Brain microvascular endothelial cell (primary cell): ENCODE measurements at regions not wholly inside any gene's neighbourhood (a gene's known extent, or its start where the extent isn't known, plus 50 kb on each side); places are given as distances from the start of the nearest gene placed in this dataset.

Experiments used
- DNase-seq: peaks from one replicate; pipeline ENCODE4 v3.0.0-alpha.2; 2020
- H3K27ac ChIP-seq: fragments of 250-450 bp; sonication (Bioruptor Pico); 2 replicates; pipeline ENCODE4 v1.5.1; 2020; ENCODE audit warnings: mild to moderate bottlenecking, moderate library complexity
- H3K27me3 ChIP-seq: fragments of 250-450 bp; sonication (Bioruptor Pico); replicated peaks from 2 replicates; pipeline ENCODE4 v1.5.1; 2020; ENCODE audit warnings: mild to moderate bottlenecking
- H3K36me3 ChIP-seq: fragments of 250-450 bp; sonication (Bioruptor Pico); replicated peaks from 2 replicates; pipeline ENCODE4 v1.5.1; 2020; ENCODE audit warnings: mild to moderate bottlenecking
- H3K4me3 ChIP-seq: 2 replicates; pipeline ENCODE4 v1.5.1; 2011; ENCODE audit warnings: low read depth, mild to moderate bottlenecking, control low read depth, low read length, moderate library complexity
- CTCF ChIP-seq: IDR thresholded peaks from 2 replicates; pipeline ENCODE4 v1.5.1; 2011; ENCODE audit warnings: low read depth, mild to moderate bottlenecking, moderate library complexity, low read length, control low read depth, inconsistent platforms; ENCODE audit errors: missing control alignments
- in situ Hi-C: cut with HindIII; loops from 2 replicates; pipeline ENCODE4 v1.10.0; 2017; ENCODE audit warnings: low sequenced_read_pairs, low pct_ligation_motif_present

DNA sequence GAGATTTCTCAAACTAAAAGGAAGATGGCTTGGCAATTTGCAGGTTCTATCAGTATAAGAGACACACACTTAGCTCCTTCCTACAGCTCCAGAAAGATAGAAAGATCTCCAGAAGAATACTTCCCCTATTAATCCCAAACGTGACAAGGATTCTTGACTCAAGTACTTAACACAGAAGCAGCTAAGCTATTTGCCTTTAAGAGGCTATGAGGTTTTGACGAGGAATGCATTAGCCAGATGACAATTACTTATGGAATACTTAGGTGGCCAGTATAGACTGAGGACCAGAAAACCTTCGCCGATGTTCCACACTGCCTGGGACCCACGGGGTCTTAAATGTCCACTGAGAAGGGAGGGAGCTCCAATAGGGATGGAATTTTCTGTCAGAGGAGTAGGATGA lies 340.5 kb upstream of the KIF2A start:
- no peak for DNase-seq
- H3K36me3 ChIP-seq, result no peaks in the 10 kb centered on the region
- in situ Hi-C loops, result no loop called here

DNA sequence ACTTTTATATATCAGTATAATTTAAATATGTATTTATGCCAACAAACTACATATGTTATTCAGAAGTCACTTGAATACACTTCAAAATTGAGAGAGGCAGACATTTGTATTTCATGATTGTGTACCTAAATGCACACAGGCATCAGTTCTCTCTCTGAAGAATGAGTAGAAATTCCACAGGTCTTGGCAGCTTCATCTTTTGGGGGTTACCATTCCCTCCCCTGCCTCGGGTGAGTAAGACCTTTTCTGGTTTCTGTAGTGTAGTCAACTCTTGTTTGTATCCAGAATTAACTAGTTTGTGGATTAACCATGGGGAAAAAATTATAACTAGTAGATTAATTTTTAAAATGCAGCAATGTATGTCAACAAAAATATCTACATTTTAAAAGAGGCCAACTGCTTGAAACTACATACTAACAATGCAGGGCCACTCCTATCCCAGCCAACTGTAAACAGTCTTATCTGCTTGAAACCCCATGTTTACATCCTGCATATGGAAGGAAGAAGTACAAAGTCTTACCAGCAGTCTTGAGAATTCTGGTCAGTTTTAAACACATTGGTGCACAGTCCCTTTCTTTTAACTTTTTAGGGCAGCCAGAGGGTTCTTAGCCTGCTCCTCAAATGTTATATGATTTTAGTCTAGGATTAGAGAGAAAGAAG lies 339.6 kb upstream of the KIF2A start:
- DNase-seq, result no peak
- no peaks in the 10 kb centered on the region for H3K27me3 ChIP-seq
- no peak for TF ChIP-seq CTCF
- H3K36me3 ChIP-seq, result no peaks in the 10 kb centered on the region
- no peak overlapping the region for H3K27ac ChIP-seq
- no peak overlapping the region for H3K4me3 ChIP-seq
- in situ Hi-C loops, result no loop called here

More for the DNA sequence above, 340.5 kb upstream of the KIF2A start:
- TF ChIP-seq CTCF, result no peak
- Histone ChIP-seq H3K27me3 (no peaks in the 10 kb centered on the region), H3K27ac (no peak overlapping the region), H3K4me3 (no peak overlapping the region)

DNA sequence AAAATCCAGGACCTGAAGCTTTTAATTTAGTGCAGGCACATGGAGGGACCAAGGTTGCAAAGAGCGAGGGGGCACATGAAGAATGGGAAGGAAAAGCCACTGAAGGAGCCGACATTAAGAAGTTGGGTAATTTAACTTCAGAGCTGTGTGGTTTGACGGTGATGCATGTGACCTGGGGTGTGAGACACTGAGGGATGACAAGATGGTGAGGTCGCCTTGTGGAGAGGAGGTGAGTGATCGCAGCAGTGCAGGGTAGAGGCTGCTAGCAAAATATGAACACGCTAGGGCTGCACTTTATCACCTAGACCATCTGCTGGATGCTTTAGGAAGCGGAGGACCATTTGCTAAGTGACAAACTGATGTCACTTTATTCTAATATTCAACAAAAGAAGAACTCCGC lies 339.0 kb upstream of the KIF2A start:
- Histone ChIP-seq H3K4me3 (no peak overlapping the region), H3K27me3 (no peaks in the 10 kb centered on the region), H3K36me3 (no peaks in the 10 kb centered on the region), H3K27ac (no peak overlapping the region)
- in situ Hi-C loops, result no loop called here
- no peak for DNase-seq
- no peak for TF ChIP-seq CTCF

- no peak for TF ChIP-seq CTCF
- no peak overlapping the region for H3K4me3 ChIP-seq
- H3K27ac ChIP-seq, result no peak overlapping the region
- no peaks in the 10 kb centered on the region for H3K27me3 ChIP-seq
- no peak for DNase-seq
- in situ Hi-C loops, result no loop called here
- H3K36me3 ChIP-seq, result no peaks in the 10 kb centered on the region
Measured at GRCh38 chr5:61967681-61968080, 338.3 kb upstream of the KIF2A start.

DNA sequence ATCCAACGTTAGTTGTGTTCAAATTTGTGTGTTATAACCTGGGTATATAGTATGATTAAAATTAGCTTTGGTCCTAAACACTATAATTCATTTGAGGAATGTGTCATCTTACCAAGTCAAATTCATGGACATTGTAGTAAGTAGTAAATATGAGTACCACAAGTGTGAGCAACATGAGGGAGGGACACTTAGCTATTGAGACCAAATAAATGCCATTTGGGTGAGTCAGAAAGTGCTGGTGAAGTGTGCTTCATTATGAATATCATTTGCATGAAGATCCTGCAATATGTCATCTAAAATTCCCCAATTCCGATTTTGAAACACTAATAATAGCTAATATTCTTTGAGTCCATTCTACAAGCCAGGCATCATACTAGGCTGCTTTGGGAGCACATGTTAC lies 336.7 kb upstream of the KIF2A start:
- no peak for DNase-seq
- Histone ChIP-seq H3K36me3 (no peaks in the 10 kb centered on the region), H3K4me3 (no peak overlapping the region), H3K27ac (no peak overlapping the region), H3K27me3 (no peaks in the 10 kb centered on the region)
- TF ChIP-seq CTCF, result no peak
- in situ Hi-C loops, result no loop called here

DNA sequence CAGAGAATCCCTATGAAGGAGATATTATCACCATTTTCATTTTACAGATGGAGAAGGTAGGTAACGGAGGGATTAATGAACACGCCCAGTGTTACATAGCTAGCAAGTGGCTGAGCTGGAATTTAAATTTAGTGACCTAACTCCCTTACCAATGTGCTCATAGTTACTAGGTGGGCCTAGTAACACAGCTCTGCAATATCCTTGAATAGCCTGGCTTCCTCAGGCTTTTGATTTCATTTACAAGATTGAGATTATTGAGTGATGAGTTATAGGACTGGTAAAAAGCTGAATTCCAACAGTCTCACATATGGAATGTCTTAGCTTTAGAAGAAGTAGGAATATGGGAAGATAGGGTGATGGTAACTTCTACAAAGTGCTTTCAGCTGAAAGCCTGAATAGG lies 336.3 kb upstream of the KIF2A start:
- in situ Hi-C loops, result no loop called here
- H3K27ac ChIP-seq, result no peak overlapping the region
- DNase-seq, result no peak

More for the DNA sequence above, 336.3 kb upstream of the KIF2A start:
- Histone ChIP-seq H3K4me3 (no peak overlapping the region), H3K27me3 (no peaks in the 10 kb centered on the region), H3K36me3 (no peaks in the 10 kb centered on the region)
- TF ChIP-seq CTCF, result no peak
